ENCODE measurements at regions not wholly inside any gene's neighbourhood (a gene's known extent, or its start where the extent isn't known, plus 50 kb on each side); places are given as distances from the start of the nearest gene placed in this dataset.

DNA sequence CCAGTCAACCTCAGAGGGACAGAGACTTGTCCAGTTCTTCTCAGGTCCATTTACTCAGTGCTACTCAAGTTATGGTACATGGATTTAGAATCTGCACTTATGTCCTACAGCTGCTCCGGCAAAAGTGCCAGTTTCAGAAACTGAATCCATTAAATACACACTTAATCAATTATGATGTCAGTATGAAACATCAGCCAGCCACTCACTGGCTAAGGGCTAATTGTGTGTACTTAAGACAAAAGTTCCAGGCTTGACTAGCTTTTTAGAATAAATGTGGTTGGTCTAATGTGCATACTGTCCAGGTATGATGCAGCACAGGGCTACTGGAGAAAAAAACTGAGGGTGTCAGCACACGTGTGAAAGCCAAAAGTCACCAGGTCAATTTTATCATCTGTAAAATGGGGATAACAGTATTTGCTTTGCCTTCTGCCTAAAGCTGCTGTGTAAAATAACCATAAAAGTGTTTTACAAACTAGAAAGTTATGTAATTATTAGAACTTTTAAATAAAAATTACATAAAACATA is 55.4 kb upstream of the CYP2D6 start:
- TF ChIP-seq, protein P1, sequence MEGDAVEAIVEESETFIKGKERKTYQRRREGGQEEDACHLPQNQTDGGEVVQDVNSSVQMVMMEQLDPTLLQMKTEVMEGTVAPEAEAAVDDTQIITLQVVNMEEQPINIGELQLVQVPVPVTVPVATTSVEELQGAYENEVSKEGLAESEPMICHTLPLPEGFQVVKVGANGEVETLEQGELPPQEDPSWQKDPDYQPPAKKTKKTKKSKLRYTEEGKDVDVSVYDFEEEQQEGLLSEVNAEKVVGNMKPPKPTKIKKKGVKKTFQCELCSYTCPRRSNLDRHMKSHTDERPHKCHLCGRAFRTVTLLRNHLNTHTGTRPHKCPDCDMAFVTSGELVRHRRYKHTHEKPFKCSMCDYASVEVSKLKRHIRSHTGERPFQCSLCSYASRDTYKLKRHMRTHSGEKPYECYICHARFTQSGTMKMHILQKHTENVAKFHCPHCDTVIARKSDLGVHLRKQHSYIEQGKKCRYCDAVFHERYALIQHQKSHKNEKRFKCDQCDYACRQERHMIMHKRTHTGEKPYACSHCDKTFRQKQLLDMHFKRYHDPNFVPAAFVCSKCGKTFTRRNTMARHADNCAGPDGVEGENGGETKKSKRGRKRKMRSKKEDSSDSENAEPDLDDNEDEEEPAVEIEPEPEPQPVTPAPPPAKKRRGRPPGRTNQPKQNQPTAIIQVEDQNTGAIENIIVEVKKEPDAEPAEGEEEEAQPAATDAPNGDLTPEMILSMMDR (IDR thresholded peaks at IDR 0.05), result no peak
- no peak for TF ChIP-seq POLR2A (IDR thresholded peaks at IDR 0.05)
- no peak for TF ChIP-seq POLR2AphosphoS5 (IDR thresholded peaks at IDR 0.05)

Data from transverse colon (tissue), 4 donors.